HEK293 (cell line): ENCODE measurements at regions not wholly inside any gene's neighbourhood (a gene's known extent, or its start where the extent isn't known, plus 50 kb on each side); places are given as distances from the start of the nearest gene placed in this dataset.

Experiments
- CTCF ChIA-PET: fragments of 350-600 bp; formaldehyde crosslinking; extraction: SDS; loops from one replicate; lab custom pipeline; 2021; ENCODE audit warnings: antibody characterized with exemption; lab: Yijun Ruan, JAX
- POLR2A ChIA-PET: fragments of 300-600 bp; formaldehyde crosslinking; extraction: SDS; loops from one replicate; lab custom pipeline; 2020; ENCODE audit warnings: antibody characterized with exemption, inconsistent platforms; lab: Yijun Ruan, JAX
- H3K27ac ChIP-seq: fragments of 200-500 bp; sonication (Bioruptor generic); 2 replicates; pipeline ENCODE4 v1.5.1; 2014; ENCODE audit warnings: low read depth, low read length, control low read depth, inconsistent platforms; ENCODE audit errors: extremely low read depth
- H3K36me3 ChIP-seq, 2 experiments: fragments of 200-500 bp in 1 of 2; sonication (Bioruptor generic) in 1 of 2; 1 replicate in 1 of 2; 2 replicates in 1 of 2; pipeline ENCODE4 v1.5.1; 2014 to 2017; ENCODE audit warnings: inconsistent platforms in 2 of 2, low read length in 2 of 2; ENCODE audit not compliant: control insufficient read depth in 2 of 2, insufficient read depth in 1 of 2
- H3K4me1 ChIP-seq: fragments of 200-500 bp; sonication (Bioruptor generic); 2 replicates; pipeline ENCODE4 v1.5.1; 2014; ENCODE audit warnings: mild to moderate bottlenecking, low read length, inconsistent platforms; ENCODE audit not compliant: control insufficient read depth, insufficient read depth
- H3K4me3 ChIP-seq: 2 replicates; pipeline ENCODE4 v1.5.1; 2011; ENCODE audit warnings: low read depth, mild to moderate bottlenecking, control low read depth, low read length, moderate library complexity
- H3K9me3 ChIP-seq: fragments of 200-500 bp; sonication (Bioruptor generic); 2 replicates; pipeline ENCODE4 v1.5.1; 2014; ENCODE audit warnings: low read depth, low read length, inconsistent platforms; ENCODE audit not compliant: control insufficient read depth, insufficient read depth
- KLF10 ChIP-seq: fragments of 450-650 bp; IDR thresholded peaks from 2 replicates; pipeline ENCODE4 v1.5.1; 2018; ENCODE audit warnings: missing biosample characterization, mild to moderate bottlenecking, missing genetic modification characterization
- KLF17 ChIP-seq: fragments of 450-650 bp; formaldehyde crosslinking; IDR thresholded peaks from 2 replicates; pipeline ENCODE4 v1.5.1; 2016; ENCODE audit warnings: missing biosample characterization, missing genetic modification characterization
- SETDB1 ChIP-seq: IDR thresholded peaks from one replicate; pipeline ENCODE4 v1.6.1; 2017; ENCODE audit warnings: mild to moderate bottlenecking, low read length, moderate library complexity, mixed read lengths; ENCODE audit not compliant: insufficient read length
- ZBTB6 ChIP-seq: fragments of 450-650 bp; formaldehyde crosslinking; IDR thresholded peaks from 2 replicates; pipeline ENCODE4 v1.5.1; 2017; ENCODE audit warnings: missing biosample characterization, missing genetic modification characterization
- ZFP3 ChIP-seq: fragments of 450-650 bp; formaldehyde crosslinking; IDR thresholded peaks from 2 replicates; pipeline ENCODE4 v1.5.1; 2016; ENCODE audit warnings: low read depth, missing biosample characterization, missing genetic modification characterization
- ZNF18 ChIP-seq: fragments of 450-650 bp; formaldehyde crosslinking; IDR thresholded peaks from 2 replicates; pipeline ENCODE4 v1.5.1; 2016; ENCODE audit warnings: missing biosample characterization, missing genetic modification characterization
- ZNF341 ChIP-seq: fragments of 450-650 bp; formaldehyde crosslinking; IDR thresholded peaks from 2 replicates; pipeline ENCODE4; 2016; ENCODE audit warnings: low read depth, missing biosample characterization, missing genetic modification characterization
- ZNF623 ChIP-seq: fragments of 450-650 bp; formaldehyde crosslinking; IDR thresholded peaks from 2 replicates; pipeline ENCODE4 v1.5.1; 2016; ENCODE audit warnings: missing biosample characterization, missing genetic modification characterization
- ZSCAN4 ChIP-seq: fragments of 450-650 bp; formaldehyde crosslinking; IDR thresholded peaks from 2 replicates; pipeline ENCODE4 v1.5.1; 2017; ENCODE audit warnings: missing biosample characterization, missing genetic modification characterization
- ZXDB ChIP-seq: fragments of 450-650 bp; formaldehyde crosslinking; IDR thresholded peaks from 2 replicates; pipeline ENCODE4 v1.5.1; 2016; ENCODE audit warnings: missing biosample characterization, missing genetic modification characterization
- TF ChIP-seq, protein P1 (sequence below): fragments of 450-650 bp; formaldehyde crosslinking; IDR thresholded peaks from 2 replicates; pipeline ENCODE4 v1.5.1; 2016; ENCODE audit warnings: missing biosample characterization, missing genetic modification characterization

DNA sequence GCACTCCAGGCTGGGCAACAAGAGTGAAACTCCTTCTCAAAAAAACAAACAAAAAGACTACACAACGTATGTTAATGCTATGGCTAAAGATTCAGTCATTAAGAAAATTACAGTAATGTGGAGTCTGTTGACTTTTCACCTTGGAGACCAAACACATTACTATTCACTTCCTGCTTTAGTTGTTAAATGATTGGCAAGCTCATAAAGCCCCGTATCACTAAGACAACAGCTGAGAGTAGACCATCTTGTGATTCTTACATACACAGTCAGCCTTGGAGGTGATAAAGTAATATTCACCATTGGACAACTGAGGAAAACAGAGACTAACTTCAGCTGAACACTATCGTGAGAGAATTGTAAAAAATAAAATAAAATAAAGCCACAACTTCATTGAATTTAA is 86.5 kb downstream of the KCTD12 start (continued):
- no peak for TF ChIP-seq ZNF341 (tag by site-specific recombination)
- TF ChIP-seq, all 188 proteins: peak for 0

- no peak for TF ChIP-seq ZNF623
- no peak for TF ChIP-seq ZBTB6
- Histone ChIP-seq H3K4me3 (no peak overlapping the region), H3K9me3 (no peaks in the 10 kb centered on the region), H3K36me3 (no peaks in the 10 kb centered on the region), H3K27ac (no peak overlapping the region), H3K4me1 (no peaks in the 10 kb centered on the region)
- POLR2A ChIA-PET, result no interaction called here
- CTCF ChIA-PET, result interaction anchor here (0.6 kb wide), 1 partner anchor 168 kb away, joined by 3 read pairs; no protein-coding TSS in a partner anchor
Observed at GRCh38 chr13:76798037-76798436, 88.2 kb downstream of the KCTD12 start.

DNA sequence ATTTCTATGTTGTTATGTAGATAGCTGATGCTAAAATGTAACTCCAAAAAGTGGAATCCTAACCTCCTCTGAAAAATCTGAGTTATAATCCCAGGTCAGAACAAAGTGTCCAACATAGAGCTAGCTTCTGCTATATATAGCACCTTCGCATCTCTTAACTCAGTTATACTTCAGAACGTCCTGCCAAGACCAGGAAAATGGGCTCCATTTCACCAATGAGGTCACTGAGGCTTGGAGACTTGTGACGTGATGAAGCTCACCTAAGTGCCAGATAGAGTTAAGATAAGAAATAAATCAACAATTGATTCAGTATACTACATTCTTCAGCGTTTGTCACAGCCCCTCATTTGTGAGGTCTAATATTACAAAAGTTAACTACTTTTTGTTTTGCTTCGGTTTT is 88.8 kb downstream of the KCTD12 start:
- no peaks in the 10 kb centered on the region for H3K36me3 ChIP-seq
- H3K4me3 ChIP-seq, result no peak overlapping the region
- H3K27ac ChIP-seq, result no peak overlapping the region
- ChIA-PET POLR2A (no interaction called here), CTCF (interaction anchor here (0.6 kb wide), 1 partner anchor 167 kb away, joined by 3 read pairs; no protein-coding TSS in a partner anchor)
- no peaks in the 10 kb centered on the region for H3K9me3 ChIP-seq
- no peaks in the 10 kb centered on the region for H3K4me1 ChIP-seq
- TF ChIP-seq, protein P1, sequence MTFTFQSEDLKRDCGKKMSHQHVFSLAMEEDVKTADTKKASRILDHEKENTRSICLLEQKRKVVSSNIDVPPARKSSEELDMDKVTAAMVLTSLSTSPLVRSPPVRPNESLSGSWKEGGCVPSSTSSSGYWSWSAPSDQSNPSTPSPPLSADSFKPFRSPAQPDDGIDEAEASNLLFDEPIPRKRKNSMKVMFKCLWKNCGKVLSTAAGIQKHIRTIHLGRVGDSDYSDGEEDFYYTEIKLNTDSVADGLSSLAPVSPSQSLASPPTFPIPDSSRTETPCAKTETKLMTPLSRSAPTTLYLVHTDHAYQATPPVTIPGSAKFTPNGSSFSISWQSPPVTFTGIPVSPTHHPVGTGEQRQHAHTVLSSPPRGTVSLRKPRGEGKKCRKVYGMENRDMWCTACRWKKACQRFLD, result no peak
- no peak for TF ChIP-seq ZFP3 (tag by site-specific recombination)
- no peak for TF ChIP-seq KLF10 (tag by site-specific recombination)
- no peak for TF ChIP-seq ZSCAN4 (tag by site-specific recombination)
- no peak for TF ChIP-seq ZNF18 (tag by site-specific recombination)
- TF ChIP-seq KLF17 (tag by site-specific recombination), result no peak

DNA sequence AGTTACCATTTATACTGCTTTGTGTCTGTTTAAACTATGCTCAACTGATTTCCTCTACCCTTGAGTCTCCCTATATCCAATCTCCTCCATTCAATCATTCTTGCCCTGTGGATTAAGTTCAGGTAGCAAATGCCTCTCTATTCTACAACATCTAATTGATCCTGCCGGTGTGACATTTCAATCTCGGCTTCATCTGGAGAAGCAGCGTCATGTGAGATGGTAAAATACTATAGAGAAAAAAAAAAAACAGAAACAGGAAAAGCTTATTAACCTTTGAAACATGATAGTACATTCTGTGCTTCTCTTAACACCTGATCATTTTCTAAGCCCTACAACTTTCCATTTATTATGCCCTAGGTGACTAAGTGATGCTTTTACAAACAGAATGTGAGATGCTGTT is 89.4 kb downstream of the KCTD12 start:
- Histone ChIP-seq H3K4me1 (no peaks in the 10 kb centered on the region), H3K9me3 (no peaks in the 10 kb centered on the region), H3K27ac (no peak overlapping the region), H3K4me3 (no peak overlapping the region), H3K36me3 (no peaks in the 10 kb centered on the region)
- ChIA-PET CTCF (no interaction called here), POLR2A (no interaction called here)
- TF ChIP-seq SETDB1 (no peak), ZXDB (tag by site-specific recombination) (no peak)
